ENCODE measurements at regions not wholly inside any gene's neighbourhood (a gene's known extent, or its start where the extent isn't known, plus 50 kb on each side); places are given as distances from the start of the nearest gene placed in this dataset.

DNA sequence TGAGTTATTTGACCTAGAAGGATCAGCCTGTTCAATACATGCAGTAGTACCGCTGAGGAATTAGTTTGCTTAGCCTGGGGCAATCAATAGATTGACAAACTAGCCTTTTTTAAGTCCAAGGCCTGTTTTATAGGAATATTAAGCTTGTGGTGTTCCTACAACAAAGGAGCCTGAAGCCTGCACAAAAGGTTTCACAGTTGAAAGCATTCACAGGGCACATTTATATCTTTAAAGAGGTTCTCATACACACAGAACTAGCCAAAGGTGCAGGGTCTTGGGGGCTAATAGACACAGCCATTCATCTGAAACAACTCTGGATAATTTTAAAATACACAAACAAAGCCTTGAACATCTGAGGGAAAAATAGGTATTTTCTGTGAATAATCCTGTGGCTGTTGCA, 160.3 kb downstream of the RPS29 start:
- H3K4me3 ChIP-seq (ENCODE audit: low read depth, low read length): no peak overlapping the region
- no peak for TF ChIP-seq CTCF (IDR thresholded peaks at IDR 0.05; ENCODE audit: low read depth, low read length)

GRCh38 chr14:49424436-49425331, 161.5 kb downstream of the RPS29 start:
- H3K4me3 ChIP-seq (ENCODE audit: low read depth, low read length): no peak overlapping the region
- TF ChIP-seq CTCF (IDR thresholded peaks at IDR 0.05; ENCODE audit: low read depth, low read length): no peak

- no peak for TF ChIP-seq CTCF (IDR thresholded peaks at IDR 0.05; ENCODE audit: low read depth, low read length)
- no peak overlapping the region for H3K4me3 ChIP-seq (ENCODE audit: low read depth, low read length)
Measured at GRCh38 chr14:49420201-49420600, 166.0 kb downstream of the RPS29 start.

DNA sequence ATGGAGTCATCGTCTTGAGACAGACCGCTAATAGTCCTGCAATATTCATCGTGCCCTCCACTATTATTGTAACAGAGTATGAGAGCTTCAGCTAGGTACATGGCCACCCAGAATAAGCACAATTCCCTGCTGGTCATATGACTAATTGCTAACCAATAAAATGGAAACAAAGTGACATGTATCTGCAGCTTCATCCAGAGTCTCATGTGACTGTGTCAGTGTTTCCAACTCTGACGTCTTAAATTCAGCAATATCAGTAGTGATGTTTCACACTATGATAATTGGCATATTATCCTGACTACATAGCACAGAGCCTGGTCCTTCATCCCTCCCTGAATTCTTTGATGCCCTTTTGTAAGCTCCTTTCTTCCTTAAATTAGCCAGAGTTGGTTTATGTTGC, 167.4 kb downstream of the RPS29 start:
- no peak for TF ChIP-seq CTCF (IDR thresholded peaks at IDR 0.05; ENCODE audit: low read depth, low read length)
- no peak overlapping the region for H3K4me3 ChIP-seq (ENCODE audit: low read depth, low read length)

DNA sequence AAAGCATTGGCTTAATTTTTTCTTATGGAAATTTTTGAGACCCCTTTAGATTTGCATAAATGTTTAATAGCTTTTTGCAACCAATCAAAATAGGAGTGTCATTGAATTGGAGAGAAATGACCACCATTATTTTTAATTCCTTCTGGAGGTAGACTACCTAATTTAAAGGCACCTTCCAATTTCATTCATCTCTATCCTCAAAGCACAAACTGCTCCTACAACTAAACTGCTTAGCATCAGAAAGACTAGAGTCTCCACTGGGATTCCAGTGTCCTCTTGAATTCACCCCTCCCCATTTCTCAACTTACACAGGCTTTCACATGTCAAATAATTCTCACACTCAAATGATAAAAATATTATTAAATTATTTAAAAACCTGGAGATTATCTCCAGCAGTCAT, 168.4 kb downstream of the RPS29 start:
- TF ChIP-seq CTCF (IDR thresholded peaks at IDR 0.05; ENCODE audit: low read depth, low read length): no peak

DNA sequence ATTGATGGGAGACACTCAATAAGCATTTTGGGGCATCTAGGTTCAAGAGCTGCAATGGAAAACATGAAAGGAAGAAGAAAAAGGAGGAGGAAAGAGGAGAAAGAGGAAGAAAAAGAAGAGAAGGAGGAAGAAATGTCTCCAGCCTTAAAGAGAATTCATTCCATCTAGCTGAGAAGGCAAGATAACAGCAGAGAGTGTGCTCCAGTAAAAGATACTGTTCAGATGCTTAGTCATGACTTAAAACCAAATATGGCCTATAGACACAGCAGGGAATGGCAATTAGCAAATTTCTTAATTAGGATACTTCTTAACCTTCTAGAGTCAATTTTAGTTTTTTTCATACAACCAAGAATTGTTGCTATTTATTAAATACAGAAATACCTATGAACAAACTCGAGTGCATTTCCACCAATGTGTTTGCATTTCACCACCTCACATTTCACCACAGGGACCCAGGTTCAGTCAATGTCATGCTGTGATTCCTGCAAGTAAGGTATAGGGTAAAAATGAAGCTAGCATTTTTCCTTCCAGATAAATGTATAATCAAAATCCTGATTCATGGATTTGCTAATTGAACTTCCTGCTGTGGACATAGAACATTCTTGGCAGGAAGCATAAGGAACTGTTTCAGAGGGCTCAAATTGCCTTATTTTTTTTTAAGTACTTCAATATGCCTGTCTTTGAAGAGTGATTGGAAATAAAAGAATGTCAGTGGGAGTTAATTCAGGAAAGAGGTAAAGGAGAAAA, 177.8 kb downstream of the RPS29 start:
- no peak for TF ChIP-seq CTCF (IDR thresholded peaks at IDR 0.05; ENCODE audit: low read depth, low read length)
- no peak overlapping the region for H3K4me3 ChIP-seq (ENCODE audit: low read depth, low read length)

More for the DNA sequence above, 168.4 kb downstream of the RPS29 start:
- no peak overlapping the region for H3K4me3 ChIP-seq (ENCODE audit: low read depth, low read length)

- H3K4me3 ChIP-seq (ENCODE audit: low read depth, low read length): no peak overlapping the region
- no peak for TF ChIP-seq CTCF (IDR thresholded peaks at IDR 0.05; ENCODE audit: low read depth, low read length)
Measured at GRCh38 chr14:49405291-49405690, 180.9 kb downstream of the RPS29 start.
